HCT116 (cell line): ENCODE measurements at regions not wholly inside any gene's neighbourhood (a gene's known extent, or its start where the extent isn't known, plus 50 kb on each side); places are given as distances from the start of the nearest gene placed in this dataset.

Experiments
- ATAC-seq: fragments of 200-7000 bp; cut with Tn5 transposase; 2 replicates; pipeline ENCODE4 v1.9.1; 2020; ENCODE audit warnings: mild to moderate bottlenecking, moderate library complexity
- BruUV-seq: library from RNA; stranded (reverse); fragments of 400-500 nt; replicated peaks from 2 replicates; lab custom pipeline; 2021; lab: Mats Ljungman, UMichigan
- CTCF ChIA-PET: fragments of 300-600 bp; sonication (Branson Sonifier 250); formaldehyde crosslinking; loops from one replicate; lab custom pipeline; 2021; ENCODE audit warnings: antibody characterized with exemption; lab: Charles Lee
- POLR2A ChIA-PET: fragments of 300-600, 350-600 bp; sonication (Branson Sonifier 250); formaldehyde crosslinking; loops from one replicate; lab custom pipeline; 2021; ENCODE audit warnings: antibody characterized with exemption; lab: Charles Lee
- RAD21 ChIA-PET, 2 experiments: fragments of 300-600 bp; sonication (Branson Sonifier 250); formaldehyde crosslinking; loops; one replicate each; lab custom pipeline; 2023; ENCODE audit warnings: low total read pairs in 2 of 2; ENCODE audit not compliant: uncharacterized antibody in 2 of 2, unreplicated experiment in 2 of 2, low non-redundant PET in 1 of 2; lab: Charles Lee
- DNase-seq: peaks from one replicate; pipeline ENCODE4 v3.0.0-alpha.2; 2010; ENCODE audit warnings: low read depth, low spot score
- H2AFZ ChIP-seq: fragments of 200-600 bp; shearing (Covaris generic), sonication (generic); 2 replicates; pipeline ENCODE4 v1.6.1; 2017; ENCODE audit warnings: low read depth, mixed run types, mixed read lengths, antibody characterized with exemption, low read length; ENCODE audit not compliant: poor library complexity, severe bottlenecking
- H3K27ac ChIP-seq: 2 replicates; pipeline ENCODE4 v1.5.1; 2012; ENCODE audit warnings: low read depth, low read length
- H3K27me3 ChIP-seq: fragments of 200-600 bp; sonication (generic); 2 replicates; pipeline ENCODE4 v1.6.1; 2016; ENCODE audit warnings: mixed run types, low read length, mixed read lengths; ENCODE audit not compliant: insufficient read depth
- H3K36me3 ChIP-seq, 2 experiments: fragments of 200-500 bp in 1 of 2; fragments of 200-600 bp in 1 of 2; sonication (Bioruptor generic) in 1 of 2; sonication (generic) in 1 of 2; 2 replicates each; pipeline versions ENCODE4 v1.5.1 to v1.6.1; 2014 to 2016; ENCODE audit warnings: low read length in 2 of 2, inconsistent platforms in 1 of 2, mixed read lengths in 1 of 2, mixed run types in 1 of 2; ENCODE audit not compliant: insufficient read depth in 2 of 2, control insufficient read depth in 1 of 2
- H3K4me1 ChIP-seq, 2 experiments: fragments of 200-600 bp in 1 of 2; sonication (generic) in 1 of 2; 2 replicates each; pipeline versions ENCODE4 v1.5.1 to v1.6.1; 2012 to 2017; ENCODE audit warnings: low read length in 2 of 2, inconsistent platforms in 1 of 2, mild to moderate bottlenecking in 1 of 2, mixed read lengths in 1 of 2, mixed run types in 1 of 2, moderate library complexity in 1 of 2; ENCODE audit not compliant: insufficient read depth in 2 of 2, control insufficient read depth in 1 of 2
- H3K4me2 ChIP-seq: fragments of 200-600 bp; sonication (generic); 2 replicates; pipeline ENCODE4 v1.6.1; 2017; ENCODE audit warnings: mixed run types, low read length, mixed read lengths
- H3K4me3 ChIP-seq, 2 experiments: fragments of 200-600 bp in 1 of 2; sonication (generic) in 1 of 2; replicated peaks in 1 of 2; 2 replicates each; pipeline ENCODE4 v1.5.1; 2011 to 2016; ENCODE audit warnings: low read length in 2 of 2, control low read depth in 1 of 2, low read depth in 1 of 2, mild to moderate bottlenecking in 1 of 2, mixed read lengths in 1 of 2, mixed run types in 1 of 2
- H3K79me2 ChIP-seq: fragments of 200-600 bp; sonication (generic); 2 replicates; pipeline ENCODE4 v1.6.1; 2017; ENCODE audit warnings: mild to moderate bottlenecking, mixed run types, low read length, moderate library complexity, mixed read lengths; ENCODE audit not compliant: insufficient read depth
- H3K9ac ChIP-seq: fragments of 200-600 bp; sonication (generic); 2 replicates; pipeline ENCODE4 v1.6.1; 2016; ENCODE audit warnings: low read length, mixed read lengths
- H3K9me2 ChIP-seq: fragments of 200-600 bp; sonication (generic), shearing (Covaris generic); 2 replicates; pipeline ENCODE4 v1.6.1; 2017; ENCODE audit warnings: mixed run types, mild to moderate bottlenecking, moderate library complexity; ENCODE audit not compliant: insufficient read depth
- H3K9me3 ChIP-seq, 2 experiments: fragments of 200-500 bp in 1 of 2; fragments of 200-600 bp in 1 of 2; sonication (Bioruptor generic) in 1 of 2; sonication (generic) in 1 of 2; 2 replicates each; pipeline ENCODE4 v1.6.1; 2014 to 2017; ENCODE audit warnings: low read length in 2 of 2, mixed read lengths in 2 of 2, inconsistent platforms in 1 of 2, low read depth in 1 of 2, mild to moderate bottlenecking in 1 of 2, mixed run types in 1 of 2, moderate library complexity in 1 of 2; ENCODE audit not compliant: control insufficient read depth in 1 of 2, insufficient read depth in 1 of 2
- H4K20me1 ChIP-seq: fragments of 200-600 bp; sonication (generic), shearing (Covaris generic); 2 replicates; pipeline ENCODE4 v1.6.1; 2017; ENCODE audit warnings: mixed run types, mild to moderate bottlenecking, moderate library complexity; ENCODE audit not compliant: insufficient read depth
- EZH2phosphoT487 ChIP-seq: fragments of 200-600 bp; IDR thresholded peaks from 2 replicates; pipeline ENCODE4 v1.6.1; 2018; ENCODE audit warnings: antibody characterized with exemption, borderline replicate concordance
- SRF ChIP-seq: IDR thresholded peaks from 2 replicates; pipeline ENCODE4 v1.6.1; 2012; ENCODE audit warnings: low read depth
- TCF7L2 ChIP-seq: IDR thresholded peaks from 2 replicates; pipeline ENCODE4 v1.7.0; 2011; ENCODE audit warnings: borderline replicate concordance, inconsistent platforms; ENCODE audit not compliant: insufficient read depth, insufficient read length; ENCODE audit errors: extremely low read depth
- ZBTB33 ChIP-seq: IDR thresholded peaks from 2 replicates; pipeline ENCODE4 v1.6.1; 2011; ENCODE audit warnings: mild to moderate bottlenecking, low read length, moderate library complexity; ENCODE audit not compliant: insufficient replicate concordance; ENCODE audit errors: extremely low read depth
- intact Hi-C: fragments of 100-400 bp; cut with micrococcal nuclease; formaldehyde crosslinking; loops from 2 replicates; pipeline ENCODE4 v1.10.0; 2022

GRCh38 chr17:71430281-71430680, 690.5 kb upstream of the SOX9 start:
- H3K9ac ChIP-seq: no peak overlapping the region
- H2AFZ ChIP-seq: no peak overlapping the region
- no TSS peak for BruUV-seq
- no peak for ATAC-seq
- ChIA-PET RAD21 (no interaction called here), CTCF (interaction anchor here (1.2 kb wide), 1 partner anchor 31 kb away, joined by 4 read pairs; no protein-coding TSS in a partner anchor), POLR2A (interaction anchor here (0.7 to 1.1 kb wide), 2 partner anchors 18 to 321 kb away, joined by 3 to 4 read pairs; no protein-coding TSS in a partner anchor)
- H3K36me3 ChIP-seq: 0 out of 4 replicates have a peak, but pooled peaks cover 0 to 8% of the 10 kb centered on the region in 2 experiments
- H3K4me3 ChIP-seq: no peak overlapping the region
- H3K79me2 ChIP-seq: no peaks in the 10 kb centered on the region
- H3K27me3 ChIP-seq: no peaks in the 10 kb centered on the region
- no peak for DNase-seq
- H3K27ac ChIP-seq: no peak overlapping the region
- H3K9me3 ChIP-seq: no peaks in the 10 kb centered on the region; a peak in 1 of 4 replicates
- H3K9me2 ChIP-seq: no peaks in the 10 kb centered on the region
- intact Hi-C loops: no loop called here
- TF ChIP-seq EZH2phosphoT487 (no peak), TCF7L2 (no peak), ZBTB33 (no peak)
- H3K4me1 ChIP-seq: peaks cover under 1 to 11% of the 10 kb centered on the region in 2 experiments; a peak in 3 of 4 replicates
- no peaks in the 10 kb centered on the region for H4K20me1 ChIP-seq
- no peak overlapping the region for H3K4me2 ChIP-seq

- ATAC-seq: no peak
- H3K9ac ChIP-seq: no peak overlapping the region
- ChIA-PET RAD21 (no interaction called here), CTCF (interaction anchor here (1.2 kb wide), 1 partner anchor 30 kb away, joined by 4 read pairs; no protein-coding TSS in a partner anchor), POLR2A (interaction anchor here (1.1 kb wide), 1 partner anchor 19 kb away, joined by 3 read pairs; no protein-coding TSS in a partner anchor)
- H3K36me3 ChIP-seq: 0 out of 4 replicates have a peak, but pooled peaks cover 0 to 8% of the 10 kb centered on the region in 2 experiments
- intact Hi-C loops: no loop called here
- H3K9me2 ChIP-seq: no peaks in the 10 kb centered on the region
- H3K79me2 ChIP-seq: no peaks in the 10 kb centered on the region
- H3K4me2 ChIP-seq: no peak overlapping the region
- no peaks in the 10 kb centered on the region; a peak in 1 of 4 replicates for H3K9me3 ChIP-seq
- peaks cover 0 to 6% of the 10 kb centered on the region in 2 experiments; a peak in 1 of 4 replicates for H3K4me1 ChIP-seq
- no peaks in the 10 kb centered on the region for H3K27me3 ChIP-seq
- TF ChIP-seq ZBTB33: no peak
- TF ChIP-seq SRF: no peak
- DNase-seq: no peak
- no peak overlapping the region for H2AFZ ChIP-seq
- H4K20me1 ChIP-seq: no peaks in the 10 kb centered on the region
- H3K4me3 ChIP-seq: no peak overlapping the region
- H3K27ac ChIP-seq: no peak overlapping the region
- BruUV-seq: no TSS peak
Observed at GRCh38 chr17:71431146-71431545, 689.7 kb upstream of the SOX9 start.
